OCI-LY1 (cell line): ENCODE measurements at regions not wholly inside any gene's neighbourhood (a gene's known extent, or its start where the extent isn't known, plus 50 kb on each side); places are given as distances from the start of the nearest gene placed in this dataset.

Source experiments
- EZH2 ChIP-seq: fragments of 200-600 bp; sonication (generic), shearing (Covaris generic); IDR thresholded peaks from 2 replicates; pipeline ENCODE4 v1.8.0; 2017; ENCODE audit warnings: borderline replicate concordance, mixed run types, mild to moderate bottlenecking, antibody characterized with exemption, low read length, moderate library complexity, mixed read lengths
- TF ChIP-seq, protein P1 (sequence below): fragments of 200-600 bp; sonication (generic), shearing (Covaris generic); IDR thresholded peaks from 2 replicates; pipeline ENCODE4 v1.5.1; 2017; ENCODE audit warnings: mild to moderate bottlenecking, antibody characterized with exemption, low read length, moderate library complexity, mixed read lengths

GRCh38 chr3:80701349-80701748, 933.6 kb upstream of the ROBO1 start:
- TF ChIP-seq, protein P1, sequence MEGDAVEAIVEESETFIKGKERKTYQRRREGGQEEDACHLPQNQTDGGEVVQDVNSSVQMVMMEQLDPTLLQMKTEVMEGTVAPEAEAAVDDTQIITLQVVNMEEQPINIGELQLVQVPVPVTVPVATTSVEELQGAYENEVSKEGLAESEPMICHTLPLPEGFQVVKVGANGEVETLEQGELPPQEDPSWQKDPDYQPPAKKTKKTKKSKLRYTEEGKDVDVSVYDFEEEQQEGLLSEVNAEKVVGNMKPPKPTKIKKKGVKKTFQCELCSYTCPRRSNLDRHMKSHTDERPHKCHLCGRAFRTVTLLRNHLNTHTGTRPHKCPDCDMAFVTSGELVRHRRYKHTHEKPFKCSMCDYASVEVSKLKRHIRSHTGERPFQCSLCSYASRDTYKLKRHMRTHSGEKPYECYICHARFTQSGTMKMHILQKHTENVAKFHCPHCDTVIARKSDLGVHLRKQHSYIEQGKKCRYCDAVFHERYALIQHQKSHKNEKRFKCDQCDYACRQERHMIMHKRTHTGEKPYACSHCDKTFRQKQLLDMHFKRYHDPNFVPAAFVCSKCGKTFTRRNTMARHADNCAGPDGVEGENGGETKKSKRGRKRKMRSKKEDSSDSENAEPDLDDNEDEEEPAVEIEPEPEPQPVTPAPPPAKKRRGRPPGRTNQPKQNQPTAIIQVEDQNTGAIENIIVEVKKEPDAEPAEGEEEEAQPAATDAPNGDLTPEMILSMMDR, result no peak
- no peak for TF ChIP-seq EZH2
